Spleen (tissue), 11 donors: ENCODE measurements at regions not wholly inside any gene's neighbourhood (a gene's known extent, or its start where the extent isn't known, plus 50 kb on each side); places are given as distances from the start of the nearest gene placed in this dataset.

Experiments used
- DNase-seq: peaks from one replicate; pipeline ENCODE4 v3.0.0-alpha.2; 2020
- H3K27ac ChIP-seq, 8 donors: fragments of 200-600 bp; sonication (generic) in 7 of 8; 1 replicate in 4 of 8; 2 replicates in 4 of 8; pipeline versions ENCODE4 v1.5.0 to v1.8.0; 2016 to 2021; ENCODE audit warnings: inconsistent platforms in 4 of 8, mild to moderate bottlenecking in 4 of 8, moderate library complexity in 1 of 8
- H3K27me3 ChIP-seq, 7 donors: fragments of 200-600 bp; sonication (generic) in 6 of 7; replicated peaks in 1 of 7; 1 replicate in 4 of 7; 2 replicates in 3 of 7; pipeline versions ENCODE4 v1.5.0 to v1.8.0; 2016 to 2021; ENCODE audit warnings: inconsistent platforms in 3 of 7, mild to moderate bottlenecking in 1 of 7
- H3K36me3 ChIP-seq, 6 donors: fragments of 200-600 bp; sonication (generic) in 5 of 6; 1 replicate in 4 of 6; 2 replicates in 2 of 6; pipeline versions ENCODE4 v1.5.0 to v1.8.0; 2016 to 2021; ENCODE audit warnings: inconsistent platforms in 2 of 6
- H3K4me1 ChIP-seq, 6 donors: fragments of 200-600 bp; sonication (generic) in 5 of 6; 1 replicate in 3 of 6; 2 replicates in 3 of 6; pipeline versions ENCODE4 v1.5.0 to v1.8.0; 2016 to 2021; ENCODE audit warnings: inconsistent platforms in 3 of 6
- H3K4me3 ChIP-seq, 8 donors: fragments of 200-600 bp; sonication (generic) in 7 of 8; 1 replicate in 4 of 8; 2 replicates in 4 of 8; pipeline versions ENCODE4 v1.5.0 to v1.8.0; 2016 to 2021; ENCODE audit warnings: inconsistent platforms in 4 of 8, mild to moderate bottlenecking in 4 of 8, moderate library complexity in 2 of 8
- H3K9me3 ChIP-seq, 8 donors: fragments of 200-600 bp; sonication (generic) in 7 of 8; 1 replicate in 4 of 8; 2 replicates in 4 of 8; pipeline versions ENCODE4 v1.5.0 to v1.8.0; 2016 to 2021; ENCODE audit warnings: inconsistent platforms in 4 of 8
- POLR2A ChIP-seq, 3 donors: fragments of 450-650 bp; IDR thresholded peaks; one replicate each; pipeline ENCODE4 v1.5.1; 2017; ENCODE audit warnings: antibody characterized with exemption in 3 of 3, mild to moderate bottlenecking in 1 of 3
- POLR2AphosphoS5 ChIP-seq, 3 donors: sonication (generic); formaldehyde crosslinking; IDR thresholded peaks; one replicate each; pipeline ENCODE4 v1.5.1; 2017; ENCODE audit warnings: antibody characterized with exemption in 3 of 3
- WGBS, 5 donors: extraction: QIAGEN DNeasy Blood & Tissue Kit in 3 of 5; methylation state at CpG; one replicate each; pipeline versions ENCODE4 v1.1.5 to v1.1.7; 2013 to 2018; 5-methylcytosine and 5-hydroxymethylcytosine counted together
- intact Hi-C: fragments of 100-400 bp; cut with DNase I; formaldehyde crosslinking; loops from one replicate; pipeline ENCODE4 v1.15.0; 2023; ENCODE audit warnings: low total_unique reads
- TF ChIP-seq, protein P1 (sequence below), 11 experiments: fragments of 200-600 bp in 7 of 11; fragments of 450-650 bp in 4 of 11; sonication (generic) in 4 of 11; IDR thresholded peaks in 8 of 11; conservative IDR thresholded peaks in 3 of 11; 1 replicate in 7 of 11; 2 replicates in 4 of 11; pipeline versions ENCODE4 v1.4.0 to v1.8.0; 2016 to 2021; ENCODE audit warnings: antibody characterized with exemption in 11 of 11, inconsistent platforms in 4 of 11, mild to moderate bottlenecking in 1 of 11
- donor health status: healthy with polysubstance abuse.
- donor health status: DM: no; HTN: no; CAD: no; lungs with moderate emphysema.
- donor health status: DM: no; HTN: no; CAD: no.
- donor health status: Bipolar disorder and iron deficiency.
- donor health status: healthy.
- donor health status: DM: no; HTN: no; CAD: no.
- donor health status: DM: yes; HTN: yes; CAD: no.

GRCh38 chr2:134145519-134145918, 108.4 kb upstream of the MGAT5 start:
- intact Hi-C loops = no loop called here
- DNase-seq = no peak
- peaks cover 0 to 16% (median 0%) of the 10 kb centered on the region in 6 donors for H3K36me3 ChIP-seq
- TF ChIP-seq, protein P1, sequence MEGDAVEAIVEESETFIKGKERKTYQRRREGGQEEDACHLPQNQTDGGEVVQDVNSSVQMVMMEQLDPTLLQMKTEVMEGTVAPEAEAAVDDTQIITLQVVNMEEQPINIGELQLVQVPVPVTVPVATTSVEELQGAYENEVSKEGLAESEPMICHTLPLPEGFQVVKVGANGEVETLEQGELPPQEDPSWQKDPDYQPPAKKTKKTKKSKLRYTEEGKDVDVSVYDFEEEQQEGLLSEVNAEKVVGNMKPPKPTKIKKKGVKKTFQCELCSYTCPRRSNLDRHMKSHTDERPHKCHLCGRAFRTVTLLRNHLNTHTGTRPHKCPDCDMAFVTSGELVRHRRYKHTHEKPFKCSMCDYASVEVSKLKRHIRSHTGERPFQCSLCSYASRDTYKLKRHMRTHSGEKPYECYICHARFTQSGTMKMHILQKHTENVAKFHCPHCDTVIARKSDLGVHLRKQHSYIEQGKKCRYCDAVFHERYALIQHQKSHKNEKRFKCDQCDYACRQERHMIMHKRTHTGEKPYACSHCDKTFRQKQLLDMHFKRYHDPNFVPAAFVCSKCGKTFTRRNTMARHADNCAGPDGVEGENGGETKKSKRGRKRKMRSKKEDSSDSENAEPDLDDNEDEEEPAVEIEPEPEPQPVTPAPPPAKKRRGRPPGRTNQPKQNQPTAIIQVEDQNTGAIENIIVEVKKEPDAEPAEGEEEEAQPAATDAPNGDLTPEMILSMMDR (IDR thresholded peaks at IDR 0.05 in 8 of 11, conservative IDR thresholded peaks at IDR 0.05 in 3 of 11) = no peak
- TF ChIP-seq POLR2A (IDR thresholded peaks at IDR 0.05) (no peak), POLR2AphosphoS5 (IDR thresholded peaks at IDR 0.05) (no peak)
- no peak overlapping the region for H3K4me3 ChIP-seq
- no peak overlapping the region for H3K27ac ChIP-seq
- H3K9me3 ChIP-seq = no peaks in the 10 kb centered on the region
- 90 to 95% (median 93%) methylated on average over 5 of the region's 5 CpGs for WGBS, 5 donors
- peaks cover 0 to 100% (median 42%) of the 10 kb centered on the region in 6 donors for H3K4me1 ChIP-seq
- no peaks in the 10 kb centered on the region for H3K27me3 ChIP-seq

GRCh38 chr2:134146161-134146560, 107.7 kb upstream of the MGAT5 start:
- peaks cover 0 to 93% (median 37%) of the 10 kb centered on the region in 6 donors for H3K4me1 ChIP-seq
- no peaks in the 10 kb centered on the region for H3K9me3 ChIP-seq
- no peaks in the 10 kb centered on the region for H3K27me3 ChIP-seq
- no peak for DNase-seq
- no peak overlapping the region for H3K27ac ChIP-seq
- H3K4me3 ChIP-seq = no peak overlapping the region
- peaks cover 0 to 21% (median 0%) of the 10 kb centered on the region in 6 donors for H3K36me3 ChIP-seq
- intact Hi-C loops = no loop called here
- no peak for TF ChIP-seq POLR2A (IDR thresholded peaks at IDR 0.05)
- no peak for TF ChIP-seq POLR2AphosphoS5 (IDR thresholded peaks at IDR 0.05)
- TF ChIP-seq, protein P1 (IDR thresholded peaks at IDR 0.05 in 8 of 11, conservative IDR thresholded peaks at IDR 0.05 in 3 of 11) = no peak
- WGBS, 5 donors = 50 to 63% (median 54%) methylated on average over 3 of the region's 3 CpGs

DNA sequence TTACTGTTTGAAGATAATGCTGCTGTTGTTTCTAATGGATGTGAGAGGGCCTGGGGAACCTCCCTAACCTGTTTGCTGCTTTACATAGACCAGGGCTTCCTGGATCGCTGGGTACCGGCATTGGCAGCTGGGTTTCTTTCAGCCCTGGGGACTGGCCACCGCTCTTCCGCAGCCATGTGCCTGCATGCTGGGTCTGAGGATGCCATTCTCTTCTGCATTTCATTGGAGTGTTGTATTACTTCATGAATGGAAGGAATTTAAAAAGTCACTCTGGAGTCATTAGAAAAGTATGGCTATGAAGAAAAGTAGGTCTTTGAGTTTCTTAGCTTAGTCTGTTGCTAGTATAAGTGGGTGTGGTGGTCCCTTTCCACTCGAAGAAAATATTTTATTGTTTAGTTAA, 107.3 kb upstream of the MGAT5 start:
- H3K27me3 ChIP-seq = no peaks in the 10 kb centered on the region
- H3K27ac ChIP-seq = no peak overlapping the region
- no peak overlapping the region for H3K4me3 ChIP-seq
- peaks cover 0 to 89% (median 32%) of the 10 kb centered on the region in 6 donors for H3K4me1 ChIP-seq
- TF ChIP-seq, protein P1 (IDR thresholded peaks at IDR 0.05 in 8 of 11, conservative IDR thresholded peaks at IDR 0.05 in 3 of 11) = no peak
- TF ChIP-seq POLR2A (IDR thresholded peaks at IDR 0.05) (no peak), POLR2AphosphoS5 (IDR thresholded peaks at IDR 0.05) (no peak)
- no peaks in the 10 kb centered on the region for H3K9me3 ChIP-seq
- no peak for DNase-seq
- 78 to 91% (median 86%) methylated on average over 5 of the region's 5 CpGs for WGBS, 5 donors
- intact Hi-C loops = no loop called here
- peaks cover 0 to 26% (median 0%) of the 10 kb centered on the region in 6 donors for H3K36me3 ChIP-seq

GRCh38 chr2:134148172-134148571, 105.7 kb upstream of the MGAT5 start:
- Histone ChIP-seq H3K4me1 (peaks cover 0 to 83% (median 28%) of the 10 kb centered on the region in 6 donors), H3K4me3 (no peak overlapping the region), H3K27me3 (no peaks in the 10 kb centered on the region), H3K36me3 (peaks cover 0 to 35% (median 0%) of the 10 kb centered on the region in 6 donors), H3K9me3 (no peaks in the 10 kb centered on the region), H3K27ac (no peak overlapping the region)
- WGBS, 5 donors = 87 to 93% (median 89%) methylated on average over 2 of the region's 2 CpGs
- DNase-seq = no peak
- intact Hi-C loops = no loop called here
- TF ChIP-seq, protein P1 (IDR thresholded peaks at IDR 0.05 in 8 of 11, conservative IDR thresholded peaks at IDR 0.05 in 3 of 11) = no peak
- TF ChIP-seq POLR2AphosphoS5 (IDR thresholded peaks at IDR 0.05) = no peak
- TF ChIP-seq POLR2A (IDR thresholded peaks at IDR 0.05) = no peak
